Epithelial cell of esophagus (primary cell): ENCODE measurements at regions not wholly inside any gene's neighbourhood (a gene's known extent, or its start where the extent isn't known, plus 50 kb on each side); places are given as distances from the start of the nearest gene placed in this dataset.
A peak's percentile ranks its signal among the peaks of the same experiment; 100 is the strongest.
"Not testable (repeated sequence)": the region's sequence is repeated elsewhere in the genome, so short reads cannot be mapped to it uniquely, and the experiment has no call there.

Experiments used
- DNase-seq: peaks from one replicate; pipeline ENCODE4 v3.0.0; 2010; ENCODE audit warnings: low read depth
- H3K4me3 ChIP-seq: 2 replicates; pipeline ENCODE4 v1.5.1; 2011; ENCODE audit warnings: mild to moderate bottlenecking, low read length, control low read depth
- TF ChIP-seq, protein P1 (sequence below): IDR thresholded peaks from 2 replicates; pipeline ENCODE4 v1.5.1; 2011; ENCODE audit warnings: low read depth, mild to moderate bottlenecking, low read length, control low read depth, inconsistent platforms; ENCODE audit not compliant: insufficient read depth; ENCODE audit errors: missing control alignments

DNA sequence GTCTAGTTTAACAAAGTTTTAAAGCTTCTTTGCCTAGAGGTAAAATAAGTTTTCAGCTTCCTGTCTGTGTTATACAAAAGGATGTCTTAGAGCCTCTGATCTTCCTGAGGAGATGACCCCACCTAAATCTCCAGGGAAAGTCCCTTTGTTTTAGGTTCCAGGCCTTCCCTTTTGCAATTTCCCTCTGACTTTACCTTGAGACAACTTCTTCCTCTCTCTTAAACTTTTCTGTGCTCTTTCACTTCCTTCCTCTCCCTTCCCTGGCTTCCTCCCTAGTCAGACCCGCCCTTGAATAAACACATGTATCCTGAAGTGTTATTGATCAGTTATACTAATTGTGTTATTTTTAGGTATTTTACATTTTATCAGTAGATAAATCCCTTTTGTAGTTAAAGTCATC lies 134.8 kb downstream of the DYRK2 start:
- H3K4me3 ChIP-seq: no peak overlapping the region
- no peak for DNase-seq
- TF ChIP-seq, protein P1, sequence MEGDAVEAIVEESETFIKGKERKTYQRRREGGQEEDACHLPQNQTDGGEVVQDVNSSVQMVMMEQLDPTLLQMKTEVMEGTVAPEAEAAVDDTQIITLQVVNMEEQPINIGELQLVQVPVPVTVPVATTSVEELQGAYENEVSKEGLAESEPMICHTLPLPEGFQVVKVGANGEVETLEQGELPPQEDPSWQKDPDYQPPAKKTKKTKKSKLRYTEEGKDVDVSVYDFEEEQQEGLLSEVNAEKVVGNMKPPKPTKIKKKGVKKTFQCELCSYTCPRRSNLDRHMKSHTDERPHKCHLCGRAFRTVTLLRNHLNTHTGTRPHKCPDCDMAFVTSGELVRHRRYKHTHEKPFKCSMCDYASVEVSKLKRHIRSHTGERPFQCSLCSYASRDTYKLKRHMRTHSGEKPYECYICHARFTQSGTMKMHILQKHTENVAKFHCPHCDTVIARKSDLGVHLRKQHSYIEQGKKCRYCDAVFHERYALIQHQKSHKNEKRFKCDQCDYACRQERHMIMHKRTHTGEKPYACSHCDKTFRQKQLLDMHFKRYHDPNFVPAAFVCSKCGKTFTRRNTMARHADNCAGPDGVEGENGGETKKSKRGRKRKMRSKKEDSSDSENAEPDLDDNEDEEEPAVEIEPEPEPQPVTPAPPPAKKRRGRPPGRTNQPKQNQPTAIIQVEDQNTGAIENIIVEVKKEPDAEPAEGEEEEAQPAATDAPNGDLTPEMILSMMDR: no peak

DNA sequence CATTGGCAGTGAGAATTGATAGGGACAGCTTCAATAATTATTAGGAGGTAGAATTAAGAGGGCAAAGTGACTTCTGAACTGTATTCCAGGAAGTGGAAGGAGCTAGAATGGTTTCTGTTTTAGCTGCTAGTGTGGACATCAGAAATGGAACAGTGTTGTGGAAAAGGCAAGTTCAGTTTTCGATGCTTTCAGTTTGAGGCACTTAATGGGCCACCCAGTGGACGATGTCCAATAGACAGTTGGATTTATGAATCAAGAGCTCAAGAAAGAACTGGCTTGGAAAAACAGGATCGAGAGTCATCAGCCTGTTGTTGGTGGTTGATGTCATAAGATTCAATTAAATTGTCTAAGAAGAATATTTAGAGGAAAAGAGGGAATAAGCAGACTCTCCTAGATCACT lies 136.3 kb downstream of the DYRK2 start:
- TF ChIP-seq, protein P1: no peak
- no peak for DNase-seq
- no peak overlapping the region for H3K4me3 ChIP-seq

- TF ChIP-seq, protein P1: no peak
- DNase-seq: no peak
- H3K4me3 ChIP-seq: no peak overlapping the region
These were observed 137.5 kb downstream of the DYRK2 start for GRCh38 chr12:67786086-67786485.

DNA sequence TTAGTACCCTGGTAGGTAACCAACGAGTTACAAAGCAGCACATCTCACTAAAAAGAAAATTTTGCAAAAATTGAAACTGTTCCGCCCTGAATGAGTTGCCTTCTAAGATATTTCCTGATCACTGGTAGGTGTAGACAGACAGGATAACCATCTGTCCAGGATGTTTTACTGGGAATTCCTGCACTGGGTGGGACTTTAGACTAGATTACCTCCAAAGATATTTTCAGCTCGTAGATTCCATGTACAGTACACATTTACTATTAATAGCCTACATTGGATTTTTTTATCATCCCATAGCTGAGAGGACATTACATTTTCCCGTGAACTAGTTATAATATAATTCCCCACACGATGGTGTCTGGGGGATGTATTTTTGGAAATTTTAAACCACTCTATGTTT lies 139.6 kb downstream of the DYRK2 start:
- no peak overlapping the region for H3K4me3 ChIP-seq
- TF ChIP-seq, protein P1: no peak
- DNase-seq: no peak

GRCh38 chr12:67789266-67789665 lies 140.7 kb downstream of the DYRK2 start:
- H3K4me3 ChIP-seq: no peak overlapping the region

DNA sequence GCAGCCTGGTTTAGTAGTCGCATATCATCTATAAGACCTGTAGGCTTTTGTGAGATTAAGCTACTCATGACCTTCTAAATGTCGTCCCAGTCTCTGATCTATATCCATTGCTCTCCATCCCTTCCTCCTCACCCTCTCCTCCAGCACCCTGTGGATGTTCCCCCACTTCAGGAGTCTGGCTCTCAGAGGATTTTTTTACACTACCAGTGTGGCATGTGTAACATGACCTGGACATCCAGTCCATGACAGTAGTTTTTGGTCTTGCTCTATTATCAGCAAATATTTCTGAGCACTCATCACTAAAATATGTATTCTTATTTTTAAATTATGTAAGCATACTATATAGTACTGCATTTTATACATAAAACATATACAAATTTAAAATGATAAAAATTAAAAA lies 142.1 kb downstream of the DYRK2 start:
- DNase-seq: no peak
- H3K4me3 ChIP-seq: no peak overlapping the region
- TF ChIP-seq, protein P1: no peak

More at GRCh38 chr12:67789266-67789665, 140.7 kb downstream of the DYRK2 start:
- TF ChIP-seq, protein P1: no peak
- DNase-seq: no peak

DNA sequence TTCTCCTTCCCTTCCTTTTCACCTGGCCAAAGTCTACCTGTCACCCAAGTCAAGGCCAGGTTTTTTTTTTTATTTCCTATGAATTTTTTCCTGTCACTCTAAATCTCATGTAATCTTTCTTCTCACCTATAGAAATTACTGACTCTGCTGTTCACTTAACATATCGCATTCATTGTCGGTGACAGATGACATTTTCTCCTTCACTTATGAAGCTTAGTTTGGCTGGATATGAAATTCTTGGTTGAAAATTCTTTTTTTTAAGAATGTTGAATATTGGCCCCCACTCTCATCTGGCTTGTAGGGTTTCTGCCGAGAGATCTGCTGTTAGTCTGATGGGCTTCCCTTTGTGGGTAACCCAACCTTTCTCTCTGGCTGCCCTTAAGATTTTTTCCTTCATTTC lies 142.8 kb downstream of the DYRK2 start:
- DNase-seq, H3K4me3 ChIP-seq: not testable (repeated sequence)

GRCh38 chr12:67792185-67792584 lies 143.6 kb downstream of the DYRK2 start:
- peak; percentile 33 for DNase-seq
- TF ChIP-seq, protein P1: no peak

More at GRCh38 chr12:67792185-67792584, 143.6 kb downstream of the DYRK2 start:
- no peak overlapping the region for H3K4me3 ChIP-seq
